Kidney (tissue), 13 donors: ENCODE measurements at regions not wholly inside any gene's neighbourhood (a gene's known extent, or its start where the extent isn't known, plus 50 kb on each side); places are given as distances from the start of the nearest gene placed in this dataset.
A peak's percentile ranks its signal among the peaks of the same experiment; 100 is the strongest.

Experiments
- DNase-seq, 5 donors: peaks; one replicate each; pipeline ENCODE4 v3.0.0-alpha.2; 2013 to 2020
- FAIRE-seq: peaks from 2 replicates; lab custom pipeline; 2012; peaks lifted over from hg19 to GRCh38; lab: Jason Lieb, UNC
- H3K27ac ChIP-seq, 2 donors: one replicate each; pipeline ENCODE4 v1.7.0; 2013; ENCODE audit warnings: low read depth in 2 of 2, low read length in 2 of 2, inconsistent platforms in 1 of 2
- H3K27me3 ChIP-seq: one replicate; pipeline ENCODE4 v1.7.1; 2013; ENCODE audit warnings: low read length, inconsistent platforms; ENCODE audit not compliant: control insufficient read depth, insufficient read depth
- H3K36me3 ChIP-seq, 3 donors: one replicate each; pipeline versions ENCODE4 v1.7.0 to v1.7.1; 2013; ENCODE audit warnings: low read length in 3 of 3, control low read depth in 1 of 3, inconsistent platforms in 1 of 3; ENCODE audit not compliant: insufficient read depth in 3 of 3, control insufficient read depth in 2 of 3
- H3K4me1 ChIP-seq, 3 donors: one replicate each; pipeline versions ENCODE4 v1.7.0 to v1.7.1; 2013; ENCODE audit warnings: low read length in 3 of 3, inconsistent platforms in 1 of 3, low read depth in 1 of 3; ENCODE audit not compliant: control insufficient read depth in 2 of 3, insufficient read depth in 2 of 3
- H3K4me3 ChIP-seq, 3 donors: one replicate each; pipeline versions ENCODE4 v1.7.0 to v1.8.1; 2013; ENCODE audit warnings: low read length in 3 of 3, control low read depth in 1 of 3, inconsistent platforms in 1 of 3
- H3K9ac ChIP-seq, 3 donors: one replicate each; pipeline versions ENCODE4 v1.7.0 to v1.7.1; 2013; ENCODE audit warnings: low read length in 3 of 3, control low read depth in 1 of 3, inconsistent platforms in 1 of 3
- H3K9me3 ChIP-seq, 3 donors: one replicate each; pipeline versions ENCODE4 v1.7.0 to v1.7.1; 2013; ENCODE audit warnings: low read length in 3 of 3, control low read depth in 1 of 3, inconsistent platforms in 1 of 3; ENCODE audit not compliant: control insufficient read depth in 2 of 3, insufficient read depth in 1 of 3
- intact Hi-C: fragments of 100-400 bp; cut with DNase I; formaldehyde crosslinking; loops from one replicate; pipeline ENCODE4 v1.11.1; 2022
- TF ChIP-seq, protein P1 (sequence below): IDR thresholded peaks from 3 replicates; pipeline ENCODE4 v1.5.1; 2012; ENCODE audit warnings: mild to moderate bottlenecking, moderate library complexity, borderline replicate concordance; ENCODE audit not compliant: insufficient read depth; ENCODE audit errors: extremely low read depth
- donor health status: control.
- donor health status: control.
- donor health status: control.
- donor health status: control.
- donor health status: control.
- donor health status: DM: yes; HTN: yes; CAD: no.
- donor health status: Normal renal cell carcinoma (clear cell type).

DNA sequence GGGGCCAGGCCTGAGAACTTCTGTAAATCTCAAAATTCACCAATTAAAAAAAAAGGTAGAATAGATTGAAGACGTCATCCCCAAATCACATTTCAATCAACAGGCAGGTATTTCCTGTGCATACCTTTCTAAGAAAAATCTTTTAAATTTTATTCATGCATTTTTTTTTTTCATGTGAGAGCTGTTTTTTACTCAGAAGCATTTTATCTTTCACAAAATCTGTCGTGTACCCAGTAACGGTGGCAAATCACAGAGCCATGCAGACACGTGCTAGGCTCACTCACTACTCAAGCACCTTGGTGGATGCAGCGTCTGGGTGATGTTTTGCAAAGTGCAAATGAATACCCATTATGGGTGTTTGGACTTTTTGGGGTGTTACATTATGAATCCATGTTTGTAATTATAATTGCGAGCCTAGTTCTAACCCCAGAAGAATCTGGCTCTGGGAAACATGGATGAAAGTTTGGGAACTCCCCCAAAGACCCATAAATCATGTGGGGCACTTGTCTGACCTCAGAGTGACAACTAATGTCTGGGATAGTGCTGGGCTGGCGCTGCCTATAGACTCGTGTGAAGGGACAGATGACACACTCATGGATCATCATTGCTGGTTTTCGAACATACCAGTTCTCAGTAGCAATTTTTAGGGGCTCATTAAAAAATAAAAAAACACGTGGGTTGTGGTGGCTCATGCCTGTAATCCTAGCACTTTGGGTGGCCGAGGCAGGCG is 335.2 kb downstream of the LPIN1 start:
- H3K9me3 ChIP-seq: no peaks in the 10 kb centered on the region
- no peaks in the 10 kb centered on the region for H3K27me3 ChIP-seq
- FAIRE-seq (no peak), DNase-seq (peak in 1 of 5 donors; percentile 16)
- intact Hi-C loops: no loop called here
- H3K4me1 ChIP-seq: no peaks in the 10 kb centered on the region
- H3K27ac ChIP-seq: no peak overlapping the region
- no peak overlapping the region for H3K4me3 ChIP-seq
- TF ChIP-seq, protein P1, sequence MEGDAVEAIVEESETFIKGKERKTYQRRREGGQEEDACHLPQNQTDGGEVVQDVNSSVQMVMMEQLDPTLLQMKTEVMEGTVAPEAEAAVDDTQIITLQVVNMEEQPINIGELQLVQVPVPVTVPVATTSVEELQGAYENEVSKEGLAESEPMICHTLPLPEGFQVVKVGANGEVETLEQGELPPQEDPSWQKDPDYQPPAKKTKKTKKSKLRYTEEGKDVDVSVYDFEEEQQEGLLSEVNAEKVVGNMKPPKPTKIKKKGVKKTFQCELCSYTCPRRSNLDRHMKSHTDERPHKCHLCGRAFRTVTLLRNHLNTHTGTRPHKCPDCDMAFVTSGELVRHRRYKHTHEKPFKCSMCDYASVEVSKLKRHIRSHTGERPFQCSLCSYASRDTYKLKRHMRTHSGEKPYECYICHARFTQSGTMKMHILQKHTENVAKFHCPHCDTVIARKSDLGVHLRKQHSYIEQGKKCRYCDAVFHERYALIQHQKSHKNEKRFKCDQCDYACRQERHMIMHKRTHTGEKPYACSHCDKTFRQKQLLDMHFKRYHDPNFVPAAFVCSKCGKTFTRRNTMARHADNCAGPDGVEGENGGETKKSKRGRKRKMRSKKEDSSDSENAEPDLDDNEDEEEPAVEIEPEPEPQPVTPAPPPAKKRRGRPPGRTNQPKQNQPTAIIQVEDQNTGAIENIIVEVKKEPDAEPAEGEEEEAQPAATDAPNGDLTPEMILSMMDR: no peak
- H3K9ac ChIP-seq: no peak overlapping the region
- no peaks in the 10 kb centered on the region for H3K36me3 ChIP-seq

DNA sequence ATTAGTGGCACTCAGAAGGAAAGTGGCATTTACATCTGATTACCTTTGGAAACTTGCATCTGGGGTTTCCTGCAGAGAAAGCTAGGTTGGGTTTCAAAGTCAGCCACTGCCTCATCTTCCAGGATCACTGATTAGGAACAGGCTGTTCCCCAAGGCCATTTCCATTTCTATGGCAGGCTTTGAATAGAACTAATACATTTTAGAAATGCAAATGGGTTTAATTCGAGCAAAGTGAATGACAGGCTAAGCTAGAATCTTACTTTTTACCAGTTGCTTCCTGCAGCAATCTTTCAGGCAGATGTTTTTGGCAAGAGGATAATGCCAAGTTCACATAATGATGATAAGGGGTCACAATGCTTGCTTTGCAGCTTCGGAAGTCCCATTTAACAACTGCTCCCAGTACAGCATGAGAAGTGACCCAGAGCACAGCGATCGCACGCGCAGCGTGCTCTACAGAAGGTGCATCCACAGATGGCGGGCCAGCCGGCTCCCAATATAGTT is 336.7 kb downstream of the LPIN1 start:
- H3K27me3 ChIP-seq: no peaks in the 10 kb centered on the region
- no peak overlapping the region for H3K4me3 ChIP-seq
- intact Hi-C loops: no loop called here
- H3K4me1 ChIP-seq: no peaks in the 10 kb centered on the region
- no peaks in the 10 kb centered on the region for H3K36me3 ChIP-seq
- TF ChIP-seq, protein P1: no peak
- DNase-seq (no peak), FAIRE-seq (no peak)
- H3K9me3 ChIP-seq: no peaks in the 10 kb centered on the region
- no peak overlapping the region for H3K9ac ChIP-seq
- no peak overlapping the region for H3K27ac ChIP-seq

DNA sequence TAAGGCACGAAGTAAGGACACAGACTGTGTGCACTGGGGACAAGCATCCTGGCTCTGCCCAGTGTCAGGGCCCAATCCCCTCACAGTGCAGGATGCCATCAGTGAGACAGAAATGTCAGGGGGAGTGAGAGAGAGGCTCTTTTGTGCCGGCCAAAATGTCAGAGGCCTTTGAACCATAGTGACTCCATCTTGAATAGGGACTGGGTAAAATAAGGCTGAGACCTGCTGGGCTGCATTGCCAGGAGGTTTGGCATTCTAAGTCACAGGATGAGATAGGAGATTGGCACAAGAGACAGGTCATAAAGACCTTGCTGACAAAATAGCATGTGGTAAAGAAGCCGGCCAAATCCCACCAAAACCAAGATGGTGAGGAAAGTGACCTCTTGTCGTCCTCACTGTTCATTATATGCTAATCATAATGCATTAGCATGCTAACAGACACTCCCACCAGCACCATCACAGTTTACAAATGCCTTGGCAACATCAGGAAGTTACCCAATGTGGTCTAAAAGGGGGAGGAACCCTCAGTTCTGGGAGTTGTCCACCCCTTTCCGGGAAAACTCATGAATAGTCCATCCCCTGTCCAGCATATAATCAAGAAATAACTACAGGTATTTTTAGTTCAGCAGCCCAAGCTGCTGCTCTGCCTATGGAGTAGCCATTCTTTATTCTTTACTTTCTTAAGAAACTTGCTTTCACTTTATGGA is 337.4 kb downstream of the LPIN1 start:
- no peak overlapping the region for H3K27ac ChIP-seq
- no peak overlapping the region for H3K9ac ChIP-seq
- H3K36me3 ChIP-seq: no peaks in the 10 kb centered on the region
- TF ChIP-seq, protein P1: no peak
- H3K27me3 ChIP-seq: no peaks in the 10 kb centered on the region
- H3K4me1 ChIP-seq: no peaks in the 10 kb centered on the region
- DNase-seq: no peak
- intact Hi-C loops: no loop called here
- no peaks in the 10 kb centered on the region for H3K9me3 ChIP-seq
- FAIRE-seq: no peak
- no peak overlapping the region for H3K4me3 ChIP-seq
